UCSD-AML1 (cell line): ENCODE measurements at regions not wholly inside any gene's neighbourhood (a gene's known extent, or its start where the extent isn't known, plus 50 kb on each side); places are given as distances from the start of the nearest gene placed in this dataset.

Experiments
- DNase-seq: peaks from one replicate; lab custom pipeline; 2025; ENCODE audit not compliant: unreplicated experiment; lab: John Stamatoyannopoulos, UW

- DNase-seq, result no peak
Observed at GRCh38 chr5:103923616-103924168, 361.1 kb upstream of the NUDT12 start.

- DNase-seq, result no peak
Observed at GRCh38 chr5:103919506-103919905, 356.9 kb upstream of the NUDT12 start.

GRCh38 chr5:103918668-103919367 is 356.2 kb upstream of the NUDT12 start:
- DNase-seq, result no peak

GRCh38 chr5:103915081-103915480 is 352.5 kb upstream of the NUDT12 start:
- no peak for DNase-seq

GRCh38 chr5:103910786-103911185 is 348.2 kb upstream of the NUDT12 start:
- DNase-seq, result no peak

GRCh38 chr5:103910011-103910410 is 347.4 kb upstream of the NUDT12 start:
- no peak for DNase-seq

GRCh38 chr5:103909391-103909790 is 346.8 kb upstream of the NUDT12 start:
- DNase-seq, result no peak

GRCh38 chr5:103908336-103909080 is 345.9 kb upstream of the NUDT12 start:
- DNase-seq, result no peak

GRCh38 chr5:103907001-103907400 is 344.4 kb upstream of the NUDT12 start:
- no peak for DNase-seq

- no peak for DNase-seq
Observed at GRCh38 chr5:103904651-103905050, 342.1 kb upstream of the NUDT12 start.

GRCh38 chr5:103902893-103903292 is 340.3 kb upstream of the NUDT12 start:
- DNase-seq, result no peak

GRCh38 chr5:103901885-103902284 is 339.3 kb upstream of the NUDT12 start:
- no peak for DNase-seq

GRCh38 chr5:103896593-103896992 is 334.0 kb upstream of the NUDT12 start:
- DNase-seq, result no peak

- DNase-seq, result no peak
Observed at GRCh38 chr5:103895738-103896137, 333.1 kb upstream of the NUDT12 start.

GRCh38 chr5:103894882-103895281 is 332.3 kb upstream of the NUDT12 start:
- no peak for DNase-seq

GRCh38 chr5:103891151-103891550 is 328.6 kb upstream of the NUDT12 start:
- DNase-seq, result no peak

- DNase-seq, result no peak
Observed at GRCh38 chr5:103890313-103890712, 327.7 kb upstream of the NUDT12 start.

- no peak for DNase-seq
Observed at GRCh38 chr5:103889500-103890209, 327.1 kb upstream of the NUDT12 start.

- DNase-seq, result no peak
Observed at GRCh38 chr5:103886826-103887225, 324.2 kb upstream of the NUDT12 start.

- no peak for DNase-seq
Observed at GRCh38 chr5:103883143-103883542, 320.6 kb upstream of the NUDT12 start.

- no peak for DNase-seq
Observed at GRCh38 chr5:103881560-103881959, 319.0 kb upstream of the NUDT12 start.
